ENCODE measurements at regions not wholly inside any gene's neighbourhood (a gene's known extent, or its start where the extent isn't known, plus 50 kb on each side); places are given as distances from the start of the nearest gene placed in this dataset.

DNA sequence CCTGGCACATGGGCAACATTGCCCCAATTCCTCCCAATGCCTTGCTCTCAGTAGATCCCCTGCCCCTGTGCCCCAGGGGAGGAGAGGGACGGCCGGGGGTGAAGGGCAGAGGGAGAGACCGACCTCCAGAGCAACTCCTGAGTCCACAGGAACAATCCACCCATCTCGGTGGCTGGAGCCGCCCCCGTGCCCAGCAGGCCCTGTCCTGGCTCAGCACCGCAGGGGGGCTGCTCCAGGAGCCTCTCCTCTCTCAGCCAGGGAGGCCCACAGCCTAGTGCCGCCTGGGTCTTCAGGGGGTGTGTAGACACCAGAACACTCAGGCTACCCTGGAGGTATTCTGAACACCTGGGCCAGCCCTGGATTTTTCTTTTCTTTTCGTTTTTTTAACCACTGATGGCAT lies 233.7 kb upstream of the SDK2 start:
- TF ChIP-seq, protein P1, sequence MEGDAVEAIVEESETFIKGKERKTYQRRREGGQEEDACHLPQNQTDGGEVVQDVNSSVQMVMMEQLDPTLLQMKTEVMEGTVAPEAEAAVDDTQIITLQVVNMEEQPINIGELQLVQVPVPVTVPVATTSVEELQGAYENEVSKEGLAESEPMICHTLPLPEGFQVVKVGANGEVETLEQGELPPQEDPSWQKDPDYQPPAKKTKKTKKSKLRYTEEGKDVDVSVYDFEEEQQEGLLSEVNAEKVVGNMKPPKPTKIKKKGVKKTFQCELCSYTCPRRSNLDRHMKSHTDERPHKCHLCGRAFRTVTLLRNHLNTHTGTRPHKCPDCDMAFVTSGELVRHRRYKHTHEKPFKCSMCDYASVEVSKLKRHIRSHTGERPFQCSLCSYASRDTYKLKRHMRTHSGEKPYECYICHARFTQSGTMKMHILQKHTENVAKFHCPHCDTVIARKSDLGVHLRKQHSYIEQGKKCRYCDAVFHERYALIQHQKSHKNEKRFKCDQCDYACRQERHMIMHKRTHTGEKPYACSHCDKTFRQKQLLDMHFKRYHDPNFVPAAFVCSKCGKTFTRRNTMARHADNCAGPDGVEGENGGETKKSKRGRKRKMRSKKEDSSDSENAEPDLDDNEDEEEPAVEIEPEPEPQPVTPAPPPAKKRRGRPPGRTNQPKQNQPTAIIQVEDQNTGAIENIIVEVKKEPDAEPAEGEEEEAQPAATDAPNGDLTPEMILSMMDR (IDR thresholded peaks at IDR 0.05), result no peak
- no peak for TF ChIP-seq POLR2A (IDR thresholded peaks at IDR 0.05)

Measured in testis (tissue), 2 donors.